Stimulated activated CD4-positive, alpha-beta T cell treated with anti-CD3 and anti-CD28 coated beads, Interleukin-12 subunit alpha, Interleukin-12 subunit beta, amount 100 ng/mL, for 48 hours (primary cell): ENCODE measurements at regions not wholly inside any gene's neighbourhood (a gene's known extent, or its start where the extent isn't known, plus 50 kb on each side); places are given as distances from the start of the nearest gene placed in this dataset.
"Not testable (repeated sequence)": the region's sequence is repeated elsewhere in the genome, so short reads cannot be mapped to it uniquely, and the experiment has no call there.

Source experiments
- DNase-seq, 3 donors: peaks; one replicate each; pipeline ENCODE4 v3.0.0-alpha.2; 2020; ENCODE audit warnings: low read depth in 2 of 3, low spot score in 1 of 3

DNA sequence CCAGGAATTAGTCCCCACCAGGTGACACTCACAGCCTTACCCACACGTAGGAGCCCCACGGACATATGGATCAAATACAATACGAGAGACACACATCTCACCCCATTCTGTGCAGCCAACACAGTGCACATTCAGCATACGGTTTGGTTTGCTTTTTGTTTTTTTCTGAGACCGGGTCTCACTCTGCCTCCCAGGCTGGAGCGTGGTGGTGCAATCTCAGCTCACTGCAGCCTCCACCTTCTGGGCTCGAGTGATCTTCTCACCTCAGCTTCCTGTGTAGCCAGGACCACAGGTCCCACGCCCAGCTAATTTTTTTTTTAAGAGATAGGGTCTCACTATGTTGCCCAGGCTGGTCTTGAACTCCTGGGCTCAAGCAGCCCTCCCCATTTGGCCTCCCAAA is 102.8 kb downstream of the POTEB start:
- not testable (repeated sequence) for DNase-seq

DNA sequence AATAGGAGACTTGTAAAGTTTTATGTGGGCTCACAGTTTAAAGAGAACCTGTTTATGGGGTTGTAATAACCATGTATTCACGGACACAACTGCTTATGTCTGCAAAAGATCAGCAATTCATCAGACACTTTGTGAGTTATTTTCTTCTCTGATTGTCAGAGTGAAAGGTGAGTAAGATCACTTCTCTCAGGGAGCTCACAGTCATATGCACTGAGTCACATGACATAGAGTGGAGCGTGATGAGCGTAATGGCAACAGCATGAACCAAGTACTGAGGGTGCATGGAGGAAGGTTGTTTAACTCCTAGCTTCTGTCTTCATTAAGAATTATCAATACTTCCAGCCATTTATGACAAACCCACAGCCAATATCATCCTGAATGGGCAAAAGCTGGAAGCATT is 111.0 kb downstream of the POTEB start:
- DNase-seq: not testable (repeated sequence)

DNA sequence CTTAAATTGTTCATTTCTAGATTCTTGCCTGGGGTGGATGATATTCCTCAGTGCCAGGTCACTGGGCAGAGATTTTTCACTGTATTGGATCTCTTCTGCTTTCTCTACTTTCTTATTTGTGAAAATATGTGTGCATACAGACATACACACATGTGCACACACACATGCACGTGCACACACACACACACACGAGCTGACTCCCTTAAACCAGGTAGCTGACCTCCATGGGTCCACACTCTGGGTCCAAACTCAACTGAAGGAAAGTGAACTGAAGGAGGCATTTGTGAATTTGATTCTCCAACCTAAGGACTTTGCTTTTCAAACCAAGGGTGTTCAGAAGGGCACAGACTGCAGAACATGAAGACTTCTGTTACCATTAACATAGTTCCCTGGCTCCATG is 113.8 kb downstream of the POTEB start:
- not testable (repeated sequence) for DNase-seq

DNA sequence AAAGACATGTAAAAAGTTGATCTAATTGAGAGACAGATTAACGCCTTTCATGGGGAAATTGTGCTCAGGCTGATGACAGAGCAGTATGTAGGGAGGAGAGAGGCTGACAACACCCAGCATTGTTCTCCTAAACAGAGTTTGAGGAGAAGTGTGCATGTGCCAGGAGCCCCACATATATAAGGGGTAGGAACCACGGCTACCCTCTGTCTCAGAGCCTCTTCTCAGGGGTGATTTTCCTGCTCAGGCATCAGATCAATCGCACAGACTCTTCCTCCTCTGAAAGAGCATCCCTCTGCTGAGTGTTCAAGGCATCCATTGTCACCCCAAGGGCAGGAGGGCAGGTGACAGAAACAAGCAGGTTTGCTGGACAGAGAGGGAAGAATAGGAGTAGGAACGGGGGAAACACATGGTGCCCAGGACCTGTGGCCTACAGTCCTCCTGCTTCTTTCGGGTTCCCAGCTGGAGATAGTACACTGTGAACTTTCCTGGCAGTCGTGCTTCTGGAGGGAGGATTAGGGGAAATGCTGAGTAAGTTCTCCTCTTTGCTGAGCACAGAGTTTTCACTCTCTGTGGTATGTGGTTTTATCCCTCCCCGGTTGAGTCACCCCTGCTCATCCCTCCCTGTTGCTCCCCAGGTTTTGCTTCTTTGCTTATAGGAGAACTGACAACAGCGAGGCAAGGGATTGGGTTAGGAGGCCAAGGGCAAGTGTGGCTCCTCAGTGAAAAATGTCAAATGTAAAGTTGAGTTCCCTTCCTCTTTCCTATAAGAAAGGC is 117.1 kb downstream of the POTEB start:
- not testable (repeated sequence) for DNase-seq

DNA sequence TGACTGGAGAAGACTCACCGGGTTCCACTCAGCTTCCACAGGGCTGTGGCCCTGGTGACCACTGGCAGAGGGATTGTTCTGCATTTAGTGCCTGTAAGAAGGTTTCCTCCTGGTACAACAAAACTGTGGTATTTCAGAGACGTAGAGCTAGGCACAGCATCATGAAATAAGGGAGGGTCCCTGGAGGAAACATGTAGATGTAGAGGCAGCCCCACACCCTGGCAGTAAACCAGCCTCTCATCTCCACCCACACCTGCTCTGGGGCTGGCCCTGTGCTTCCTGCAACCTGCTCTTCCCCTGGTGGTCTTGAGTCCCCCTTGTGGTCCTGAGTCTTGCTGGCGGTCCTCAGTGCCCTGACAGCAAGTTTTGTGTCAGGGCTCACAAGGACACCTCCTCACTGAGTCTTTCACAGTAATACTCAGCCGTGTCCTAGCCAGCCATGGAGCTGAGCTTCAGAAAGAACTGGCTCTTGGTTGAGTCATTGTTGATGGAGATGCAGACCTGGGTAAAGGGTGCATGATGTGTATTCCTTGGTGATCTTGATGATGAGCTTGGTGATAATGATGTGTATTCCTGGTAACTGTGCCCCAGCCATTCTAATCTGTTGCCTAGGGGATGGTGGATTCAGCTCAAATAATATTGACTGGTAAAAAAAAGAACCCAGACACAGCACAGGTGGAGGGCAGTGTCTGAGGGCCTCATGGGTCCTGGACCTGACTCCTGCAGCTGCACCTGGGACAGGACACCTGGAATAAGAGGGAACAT is 118.0 kb downstream of the POTEB start:
- not testable (repeated sequence) for DNase-seq

DNA sequence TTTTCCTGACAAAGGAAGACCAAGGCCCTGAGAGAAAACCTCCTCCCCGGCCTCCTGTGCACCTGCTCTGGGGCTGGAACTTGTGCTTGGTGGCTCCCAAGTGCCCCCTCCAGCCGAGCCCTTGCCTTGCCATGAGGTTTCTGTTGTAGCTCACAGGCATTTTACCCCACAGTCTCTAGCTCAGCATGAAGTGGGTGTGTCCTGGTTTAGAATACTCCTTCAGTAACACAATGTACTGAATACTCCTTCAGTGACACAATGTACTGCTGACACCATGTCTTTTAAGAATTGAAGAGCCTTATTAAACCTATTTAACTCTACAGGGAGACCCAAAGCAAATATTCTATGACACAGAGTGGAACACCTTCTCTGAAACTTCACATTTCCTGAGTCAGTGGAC is 123.7 kb downstream of the POTEB start:
- DNase-seq: not testable (repeated sequence)

DNA sequence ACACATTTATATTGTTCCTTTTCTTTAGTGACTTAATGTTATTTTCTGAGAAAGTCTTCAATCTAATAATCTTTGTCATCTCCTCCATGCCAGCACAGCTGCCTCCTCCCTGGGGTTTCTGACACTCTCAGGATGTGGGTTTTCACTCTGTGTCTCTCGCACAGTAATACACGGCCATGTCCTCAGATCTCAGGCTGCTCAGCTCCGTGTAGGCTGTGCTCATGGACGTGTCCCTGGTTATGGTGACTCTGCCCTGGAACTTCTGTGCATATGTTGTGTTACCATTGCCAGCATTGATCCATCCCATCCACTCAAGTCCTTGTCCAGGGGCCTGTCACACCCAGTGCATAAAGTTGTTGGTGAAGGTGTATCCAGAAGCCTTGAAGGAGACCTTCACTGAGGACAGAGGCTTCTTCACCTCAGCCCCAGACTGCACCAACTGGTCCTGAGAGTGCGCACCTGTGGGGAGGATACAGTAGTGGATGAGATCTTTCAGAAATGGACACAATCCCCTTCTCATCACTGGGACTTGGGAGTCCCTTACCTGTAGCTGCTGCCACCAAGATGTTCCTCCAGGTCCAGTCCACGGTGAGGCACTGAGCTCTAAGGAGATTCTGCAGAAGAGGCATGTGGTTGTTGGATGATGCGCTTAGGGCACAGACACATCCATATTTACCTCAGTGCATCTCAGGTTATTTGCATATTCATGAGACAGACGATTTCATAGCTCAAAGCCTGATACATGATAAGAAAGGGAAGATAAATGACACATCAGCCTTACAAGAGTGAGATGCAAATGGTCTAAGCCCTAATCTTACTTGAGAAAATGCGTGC is 125.2 kb downstream of the POTEB start:
- DNase-seq: peak in 1 of 3 donors; percentile 32

DNA sequence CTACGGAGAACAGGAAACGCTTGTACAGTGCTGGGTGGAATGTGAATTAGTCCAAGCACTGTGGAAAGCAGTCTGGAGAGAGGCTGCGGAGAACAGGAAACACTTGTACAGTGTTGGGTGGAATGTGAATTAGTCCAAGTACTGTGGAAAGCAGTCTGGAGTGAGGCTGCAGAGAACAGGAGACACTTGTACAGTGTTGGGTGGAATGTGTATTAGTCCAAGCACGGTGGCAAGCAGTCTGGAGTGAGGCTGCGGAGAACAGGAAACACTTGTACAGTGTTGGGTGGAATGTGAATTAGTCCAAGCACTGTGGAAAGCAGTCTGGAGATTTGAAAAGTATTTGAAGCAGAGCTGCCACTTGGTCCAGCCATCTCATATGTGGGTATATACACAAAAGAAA is 128.4 kb downstream of the POTEB start:
- DNase-seq: not testable (repeated sequence)

DNA sequence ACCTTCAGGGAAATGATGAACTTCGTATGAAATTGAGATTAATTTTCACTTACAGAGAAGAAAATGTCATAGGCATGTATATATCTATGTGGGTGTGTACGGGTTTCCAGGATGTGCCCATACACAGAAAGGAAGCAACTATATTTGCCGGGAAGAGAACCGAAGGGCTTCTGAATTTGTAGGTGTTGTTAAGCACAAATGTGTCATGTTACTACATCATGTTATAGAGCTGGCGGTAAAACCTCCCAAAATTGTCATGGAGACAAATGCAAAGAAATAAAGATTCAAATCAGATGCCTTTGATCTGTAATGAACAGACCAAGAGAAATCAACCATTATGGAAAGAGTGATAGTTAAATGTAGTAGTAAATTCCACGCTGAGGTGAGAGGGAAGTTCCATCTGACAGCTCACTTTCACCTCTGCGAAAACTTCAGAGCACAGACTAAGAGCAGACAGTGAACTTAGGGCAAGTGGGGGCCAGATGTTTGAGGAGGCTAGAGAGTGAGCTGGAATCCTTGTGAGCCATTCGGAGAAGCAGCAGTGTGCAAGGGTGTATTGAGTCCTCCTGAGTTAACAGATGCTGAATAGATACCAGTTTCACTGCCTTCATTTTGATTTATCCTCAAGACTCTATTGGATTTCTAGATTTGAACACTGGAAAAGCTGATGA is 133.2 kb downstream of the POTEB start:
- DNase-seq: not testable (repeated sequence)

DNA sequence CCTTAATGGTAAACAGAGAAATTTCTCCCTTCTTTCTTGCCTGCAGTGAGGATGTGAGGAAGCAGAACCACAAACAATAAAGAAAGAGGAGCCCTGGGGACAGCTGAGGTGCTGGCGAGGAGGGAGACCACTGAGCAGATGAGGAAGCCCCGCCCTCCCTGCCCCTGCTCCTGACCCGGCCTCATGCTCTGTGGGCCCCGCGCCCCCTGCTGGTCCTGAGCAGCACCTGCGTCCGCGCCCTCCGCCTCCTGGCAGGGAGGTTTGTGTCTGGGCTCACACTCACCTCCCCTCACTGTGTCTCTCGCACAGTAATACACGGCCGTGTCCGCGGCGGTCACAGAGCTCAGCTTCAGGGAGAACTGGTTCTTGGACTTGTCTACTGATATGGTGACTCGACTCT is 135.5 kb downstream of the POTEB start:
- not testable (repeated sequence) for DNase-seq

DNA sequence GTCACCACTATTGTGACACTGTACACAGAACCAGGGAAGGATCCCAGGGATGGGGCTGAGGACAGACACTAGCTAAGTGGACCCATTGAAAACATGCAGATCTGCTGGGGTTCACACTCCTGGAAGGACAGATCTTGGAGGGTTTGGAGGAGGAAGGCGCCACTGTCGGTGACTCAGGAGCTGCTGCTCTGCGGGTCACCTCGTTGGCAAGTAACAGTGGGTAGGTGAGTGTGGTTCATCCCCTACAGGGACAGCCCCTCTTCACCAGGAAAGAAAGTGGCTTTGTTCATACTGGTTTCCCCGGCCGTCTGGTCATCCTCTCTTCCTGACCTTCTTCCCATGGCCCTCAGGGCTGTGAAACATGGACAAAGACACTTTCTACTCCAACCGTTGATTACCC is 139.5 kb downstream of the POTEB start:
- DNase-seq: not testable (repeated sequence)

DNA sequence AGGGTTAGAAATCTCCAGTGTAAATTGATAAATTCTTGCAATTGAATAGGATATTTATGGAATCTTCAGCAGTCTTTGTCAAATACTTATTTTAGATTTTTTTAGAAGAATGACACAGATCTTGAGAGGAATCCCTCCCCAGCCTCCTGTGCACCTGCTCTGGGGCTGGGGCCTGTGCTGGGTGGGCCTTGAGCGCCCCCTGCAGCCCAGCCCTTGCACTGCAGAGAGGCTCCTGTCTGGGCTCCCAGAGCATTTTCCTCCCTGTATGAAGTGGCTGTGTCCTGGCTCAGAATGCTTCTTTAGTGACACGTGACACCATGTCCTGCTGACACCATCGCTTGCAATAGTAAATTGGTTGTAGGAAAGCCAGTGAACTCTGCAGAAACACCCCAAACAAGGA is 141.1 kb downstream of the POTEB start:
- not testable (repeated sequence) for DNase-seq

DNA sequence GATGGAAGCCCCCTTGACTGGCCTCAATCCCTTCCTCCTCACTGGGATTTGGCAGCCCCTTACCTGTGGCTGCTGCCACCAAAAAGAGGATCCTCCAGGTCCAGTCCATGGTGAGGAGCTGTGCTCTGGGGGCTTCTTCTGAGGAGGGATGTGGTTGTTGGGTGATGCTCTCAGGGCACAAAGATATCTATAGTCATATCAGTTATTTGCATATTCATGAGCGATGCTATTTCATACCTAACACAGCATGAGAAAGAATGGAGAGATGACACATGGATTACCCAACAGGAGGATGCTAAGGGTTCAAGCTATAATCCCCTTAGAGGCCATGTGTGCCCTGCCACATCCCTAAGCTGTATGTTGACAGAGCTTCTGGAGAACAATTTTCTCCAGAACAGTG is 141.7 kb downstream of the POTEB start:
- not testable (repeated sequence) for DNase-seq

DNA sequence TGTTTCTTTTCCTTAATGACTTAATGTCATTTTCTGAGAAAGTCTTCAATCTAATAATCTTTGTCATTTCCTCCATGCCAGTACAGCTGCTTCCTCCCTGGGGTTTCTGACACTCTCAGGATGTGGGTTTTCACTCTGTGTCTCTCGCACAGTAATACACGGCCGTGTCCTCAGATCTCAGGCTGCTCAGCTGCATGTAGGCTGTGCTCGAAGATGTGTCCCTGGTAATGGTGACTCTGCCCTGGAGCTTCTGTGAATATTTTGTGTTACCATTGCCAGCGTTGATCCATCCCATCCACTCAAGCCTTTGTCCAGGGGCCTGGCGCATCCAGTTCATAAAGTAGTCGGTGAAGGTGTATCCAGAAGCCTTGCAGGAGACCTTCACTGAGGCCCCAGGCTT is 142.2 kb downstream of the POTEB start:
- not testable (repeated sequence) for DNase-seq

DNA sequence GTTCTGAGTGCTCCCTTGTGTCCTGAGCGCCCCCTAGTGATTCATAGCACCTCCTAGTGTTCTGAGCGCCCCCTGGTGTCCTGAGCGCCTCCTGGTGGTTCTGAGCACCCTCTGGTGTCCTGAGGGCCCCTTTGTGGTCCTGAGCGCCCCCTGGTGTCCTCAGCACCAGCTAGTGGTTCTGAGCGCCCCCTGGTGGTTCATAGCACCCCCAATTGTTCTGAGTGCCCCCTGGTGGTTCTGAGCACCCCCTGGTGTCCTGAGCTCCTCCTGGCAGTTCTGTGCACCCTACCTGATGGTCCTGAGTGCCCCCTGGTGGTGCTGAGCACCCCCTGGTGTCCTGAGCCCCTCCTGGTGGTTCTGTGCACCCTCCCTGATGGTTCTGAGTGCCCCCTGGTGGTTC is 146.0 kb downstream of the POTEB start:
- not testable (repeated sequence) for DNase-seq

DNA sequence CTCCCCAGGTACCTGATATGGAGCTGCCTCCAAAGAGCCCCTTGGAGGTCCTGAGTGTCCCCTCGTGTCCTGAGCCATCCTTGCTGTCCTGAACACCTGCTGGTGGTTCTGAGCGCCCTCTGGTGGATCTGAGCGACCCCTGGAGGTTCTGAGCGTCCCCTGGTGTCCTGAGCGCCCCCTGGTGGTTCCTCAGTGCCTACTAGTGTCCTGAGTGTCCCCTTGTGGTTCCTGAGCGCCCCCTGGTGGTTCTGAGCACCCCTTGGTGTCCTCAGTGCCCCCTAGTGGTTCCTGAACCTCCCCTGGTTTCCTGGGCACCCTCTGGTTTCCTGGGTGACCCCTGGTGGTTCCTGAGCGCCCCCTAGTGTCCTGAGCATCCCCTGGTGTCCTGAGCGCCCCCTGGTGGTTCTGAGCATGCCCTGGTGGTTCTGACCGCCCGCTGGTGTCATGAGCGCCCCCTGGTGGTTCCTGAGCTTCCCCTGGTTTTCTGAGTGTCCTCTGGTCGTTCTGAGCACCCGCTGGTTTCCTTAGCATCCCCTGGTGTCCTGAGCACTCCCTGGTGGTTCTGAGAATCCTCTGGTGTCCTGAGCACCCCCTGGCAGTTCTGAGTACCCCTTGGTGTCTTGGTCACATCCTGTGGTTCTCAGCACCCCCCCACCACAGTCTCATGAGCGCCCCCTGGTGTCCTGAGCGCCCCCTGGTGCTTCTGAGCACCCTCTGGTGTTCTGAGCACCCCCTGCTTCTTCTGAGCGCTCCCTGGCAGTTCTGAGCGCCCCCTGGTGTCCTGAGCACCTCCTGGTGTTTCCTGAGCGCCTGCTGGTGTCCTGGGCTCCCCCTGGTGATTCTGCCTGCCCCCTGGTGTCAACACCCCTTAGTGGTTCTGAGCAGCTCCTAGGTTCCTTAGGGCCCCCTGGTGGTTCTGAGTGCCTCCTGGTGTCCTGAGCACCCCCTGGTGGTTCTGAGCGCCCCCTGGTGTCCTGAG is 146.8 kb downstream of the POTEB start:
- DNase-seq: not testable (repeated sequence)

DNA sequence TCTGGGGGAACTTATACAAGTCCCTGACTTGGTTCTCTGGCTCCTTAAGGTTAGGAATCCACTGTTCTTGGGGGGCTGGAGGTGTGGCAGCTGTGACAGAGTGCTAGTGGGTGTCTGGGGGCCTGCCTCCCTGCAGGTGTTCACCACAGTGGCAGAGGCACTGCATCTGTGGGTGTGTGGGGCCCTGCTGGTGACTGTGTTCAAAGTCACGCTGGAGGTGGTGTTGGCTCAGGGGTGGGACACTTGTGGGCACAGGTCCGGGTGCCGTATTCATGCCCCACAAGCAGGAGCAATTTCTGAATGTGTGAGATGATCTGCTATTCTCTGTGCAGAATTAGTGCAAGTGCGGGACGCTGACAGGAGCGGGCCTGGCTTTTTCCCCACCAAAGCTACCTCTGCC is 152.5 kb downstream of the POTEB start:
- DNase-seq: not testable (repeated sequence)

DNA sequence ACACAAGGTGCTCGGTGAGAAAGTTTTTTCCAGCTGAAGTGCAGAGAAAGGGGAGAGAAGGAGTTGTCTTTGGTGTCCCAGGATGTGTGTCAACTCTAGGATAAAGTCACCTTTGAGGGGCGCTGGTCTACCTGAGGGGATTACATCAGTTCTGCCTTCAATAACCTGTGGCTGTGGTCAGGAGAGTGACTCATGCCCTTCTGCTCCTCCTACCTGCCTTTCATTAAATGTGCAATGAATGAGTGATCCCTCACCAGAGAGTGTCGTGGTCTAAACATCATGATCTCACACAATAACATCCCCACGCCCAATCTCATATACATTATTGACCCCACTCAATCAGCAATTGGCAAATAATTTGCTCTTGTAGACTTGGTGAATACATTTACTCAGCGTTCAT is 156.4 kb downstream of the POTEB start:
- DNase-seq: not testable (repeated sequence)

DNA sequence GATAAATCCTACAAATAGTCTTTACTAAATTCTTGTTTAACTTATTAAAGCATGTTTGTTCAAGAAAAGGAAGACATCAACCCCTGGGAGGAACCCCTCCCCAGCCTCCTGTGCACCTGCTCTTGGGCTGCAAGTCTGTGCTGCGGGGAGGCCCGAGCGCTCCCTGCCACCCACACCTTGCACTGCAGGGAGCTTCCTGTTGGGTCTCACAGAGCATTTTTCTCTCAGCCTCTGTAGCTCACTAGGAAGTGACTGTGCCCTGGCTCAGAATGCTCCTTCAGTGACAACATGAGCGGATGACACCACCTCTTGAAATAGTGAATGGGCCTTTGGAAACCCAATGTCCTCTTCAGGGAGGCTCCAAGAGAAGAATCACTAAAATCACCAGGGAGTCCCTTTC is 158.8 kb downstream of the POTEB start:
- not testable (repeated sequence) for DNase-seq

DNA sequence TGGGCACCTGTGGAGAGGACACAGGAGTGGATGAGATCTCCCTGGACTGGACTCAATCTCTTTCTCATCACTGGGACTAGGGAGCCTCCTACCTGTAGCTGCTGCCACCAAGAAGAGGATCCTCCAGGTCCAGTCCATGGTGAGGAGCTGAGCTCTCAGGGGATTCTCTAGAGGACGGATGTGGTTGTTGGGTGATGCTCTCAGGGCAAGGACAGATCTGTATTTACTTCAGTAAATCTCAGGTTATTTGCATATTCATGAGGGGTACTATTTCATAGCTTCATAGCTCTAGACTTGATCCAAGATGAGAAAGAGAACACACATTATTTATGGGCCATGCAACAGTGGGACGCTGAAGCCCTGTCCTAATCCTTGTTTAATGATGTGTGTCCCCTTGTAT is 159.4 kb downstream of the POTEB start:
- DNase-seq: not testable (repeated sequence)
